Osteoblast (primary cell): ENCODE measurements at regions not wholly inside any gene's neighbourhood (a gene's known extent, or its start where the extent isn't known, plus 50 kb on each side); places are given as distances from the start of the nearest gene placed in this dataset.
A peak's percentile ranks its signal among the peaks of the same experiment; 100 is the strongest.

Experiments used
- DNase-seq: peaks from one replicate; pipeline ENCODE4 v3.0.0; 2011; ENCODE audit warnings: low spot score, mixed read lengths; ENCODE audit not compliant: insufficient read length; ENCODE audit errors: missing footprints
- H2AFZ ChIP-seq: 2 replicates; pipeline ENCODE4 v1.6.0; 2011; ENCODE audit warnings: mild to moderate bottlenecking, low read length
- H3K27ac ChIP-seq: 2 replicates; pipeline ENCODE4 v1.5.1; 2011; ENCODE audit warnings: mild to moderate bottlenecking, low read depth, low read length, moderate library complexity
- H3K27me3 ChIP-seq: 2 replicates; pipeline ENCODE4 v1.6.0; 2012; ENCODE audit warnings: mild to moderate bottlenecking, control low read depth, inconsistent platforms, low read length, moderate library complexity; ENCODE audit not compliant: insufficient read depth
- H3K36me3 ChIP-seq: 2 replicates; pipeline ENCODE4 v1.5.1; 2011; ENCODE audit warnings: mild to moderate bottlenecking, low read length, control low read depth, moderate library complexity; ENCODE audit not compliant: insufficient read depth
- H3K4me1 ChIP-seq: 2 replicates; pipeline ENCODE4 v1.5.1; 2011; ENCODE audit warnings: mild to moderate bottlenecking, low read length, control low read depth, moderate library complexity; ENCODE audit not compliant: insufficient read depth
- H3K4me2 ChIP-seq: 2 replicates; pipeline ENCODE4 v1.6.0; 2011; ENCODE audit warnings: mild to moderate bottlenecking, low read length; ENCODE audit not compliant: insufficient read depth
- H3K4me3 ChIP-seq: fragments of 200-600 bp; sonication (generic); 3 replicates; pipeline ENCODE4 v1.5.1; 2012; ENCODE audit warnings: mild to moderate bottlenecking, low read length, inconsistent platforms; ENCODE audit not compliant: insufficient read depth
- H3K79me2 ChIP-seq: 2 replicates; pipeline ENCODE4 v1.6.0; 2012; ENCODE audit warnings: mild to moderate bottlenecking, low read length, control low read depth, inconsistent platforms; ENCODE audit not compliant: insufficient read depth
- H3K9me3 ChIP-seq: 2 replicates; pipeline ENCODE4 v1.5.1; 2011; ENCODE audit warnings: low read depth, low read length, control low read depth
- H4K20me1 ChIP-seq: 2 replicates; pipeline ENCODE4 v1.6.0; 2012; ENCODE audit warnings: mild to moderate bottlenecking, low read length, control low read depth; ENCODE audit not compliant: insufficient read depth
- CTCF ChIP-seq: IDR thresholded peaks from 2 replicates; pipeline ENCODE4 v1.5.1; 2011; ENCODE audit warnings: mild to moderate bottlenecking, low read depth, low read length, moderate library complexity; ENCODE audit errors: extremely low read depth

- Histone ChIP-seq H3K4me2 (no peak overlapping the region), H3K27me3 (no peaks in the 10 kb centered on the region), H3K4me1 (peaks cover 6% of the 10 kb centered on the region), H3K79me2 (no peaks in the 10 kb centered on the region), H3K9me3 (no peaks in the 10 kb centered on the region), H2AFZ (no peak overlapping the region), H3K27ac (no peak overlapping the region), H4K20me1 (no peaks in the 10 kb centered on the region), H3K36me3 (no peaks in the 10 kb centered on the region), H3K4me3 (no peak overlapping the region)
- no peak for DNase-seq
- no peak for TF ChIP-seq CTCF
These were observed 518.5 kb upstream of the MARCKS start for GRCh38 chr6:113338644-113339043.

- DNase-seq, result no peak
- H3K4me1 ChIP-seq, result peaks cover 6% of the 10 kb centered on the region
- no peak overlapping the region for H3K27ac ChIP-seq
- H4K20me1 ChIP-seq, result no peaks in the 10 kb centered on the region
- no peak overlapping the region for H3K4me2 ChIP-seq
- no peaks in the 10 kb centered on the region for H3K79me2 ChIP-seq
- H3K9me3 ChIP-seq, result no peaks in the 10 kb centered on the region
- H3K27me3 ChIP-seq, result no peaks in the 10 kb centered on the region
- H3K4me3 ChIP-seq, result no peak overlapping the region
- no peak for TF ChIP-seq CTCF
- no peaks in the 10 kb centered on the region for H3K36me3 ChIP-seq
- H2AFZ ChIP-seq, result peak overlapping the region; percentile 7
These were observed 517.9 kb upstream of the MARCKS start for GRCh38 chr6:113339209-113339608.

GRCh38 chr6:113340371-113340770 is 516.8 kb upstream of the MARCKS start:
- Histone ChIP-seq H3K36me3 (no peaks in the 10 kb centered on the region), H2AFZ (no peak overlapping the region), H3K4me2 (no peak overlapping the region), H3K9me3 (no peaks in the 10 kb centered on the region), H3K27me3 (no peaks in the 10 kb centered on the region), H3K4me1 (peaks cover 10% of the 10 kb centered on the region), H3K79me2 (no peaks in the 10 kb centered on the region), H3K27ac (no peak overlapping the region), H4K20me1 (no peaks in the 10 kb centered on the region), H3K4me3 (no peak overlapping the region)
- TF ChIP-seq CTCF, result no peak
- DNase-seq, result no peak

GRCh38 chr6:113343940-113344339 is 513.2 kb upstream of the MARCKS start:
- no peaks in the 10 kb centered on the region for H3K36me3 ChIP-seq
- no peak for DNase-seq
- no peak overlapping the region for H3K4me3 ChIP-seq
- TF ChIP-seq CTCF, result no peak
- H3K9me3 ChIP-seq, result no peaks in the 10 kb centered on the region
- H3K27ac ChIP-seq, result peak overlapping the region; percentile 9
- H4K20me1 ChIP-seq, result no peaks in the 10 kb centered on the region
- no peak overlapping the region for H3K4me2 ChIP-seq
- no peaks in the 10 kb centered on the region for H3K79me2 ChIP-seq
- peaks cover 26% of the 10 kb centered on the region for H3K4me1 ChIP-seq
- no peak overlapping the region for H2AFZ ChIP-seq
- no peaks in the 10 kb centered on the region for H3K27me3 ChIP-seq
